HEK293 (cell line): ENCODE measurements at regions not wholly inside any gene's neighbourhood (a gene's known extent, or its start where the extent isn't known, plus 50 kb on each side); places are given as distances from the start of the nearest gene placed in this dataset.
"Not testable (repeated sequence)": the region's sequence is repeated elsewhere in the genome, so short reads cannot be mapped to it uniquely, and the experiment has no call there.

Experiments used
- CTCF ChIA-PET: fragments of 350-600 bp; formaldehyde crosslinking; extraction: SDS; loops from one replicate; lab custom pipeline; 2021; ENCODE audit warnings: antibody characterized with exemption; lab: Yijun Ruan, JAX
- POLR2A ChIA-PET: fragments of 300-600 bp; formaldehyde crosslinking; extraction: SDS; loops from one replicate; lab custom pipeline; 2020; ENCODE audit warnings: antibody characterized with exemption, inconsistent platforms; lab: Yijun Ruan, JAX
- H3K27ac ChIP-seq: fragments of 200-500 bp; sonication (Bioruptor generic); 2 replicates; pipeline ENCODE4 v1.5.1; 2014; ENCODE audit warnings: low read depth, low read length, control low read depth, inconsistent platforms; ENCODE audit errors: extremely low read depth
- H3K36me3 ChIP-seq, 2 experiments: fragments of 200-500 bp in 1 of 2; sonication (Bioruptor generic) in 1 of 2; 1 replicate in 1 of 2; 2 replicates in 1 of 2; pipeline ENCODE4 v1.5.1; 2014 to 2017; ENCODE audit warnings: inconsistent platforms in 2 of 2, low read length in 2 of 2; ENCODE audit not compliant: control insufficient read depth in 2 of 2, insufficient read depth in 1 of 2
- H3K4me1 ChIP-seq: fragments of 200-500 bp; sonication (Bioruptor generic); 2 replicates; pipeline ENCODE4 v1.5.1; 2014; ENCODE audit warnings: mild to moderate bottlenecking, low read length, inconsistent platforms; ENCODE audit not compliant: control insufficient read depth, insufficient read depth
- H3K4me3 ChIP-seq: 2 replicates; pipeline ENCODE4 v1.5.1; 2011; ENCODE audit warnings: low read depth, mild to moderate bottlenecking, control low read depth, low read length, moderate library complexity
- H3K9me3 ChIP-seq: fragments of 200-500 bp; sonication (Bioruptor generic); 2 replicates; pipeline ENCODE4 v1.5.1; 2014; ENCODE audit warnings: low read depth, low read length, inconsistent platforms; ENCODE audit not compliant: control insufficient read depth, insufficient read depth
- OSR2 ChIP-seq: fragments of 450-650 bp; formaldehyde crosslinking; IDR thresholded peaks from 2 replicates; pipeline ENCODE4 v1.5.1; 2016; ENCODE audit warnings: missing biosample characterization, missing genetic modification characterization
- TRIM28 ChIP-seq: IDR thresholded peaks from 2 replicates; pipeline ENCODE4 v1.6.1; 2011; ENCODE audit warnings: low read length, control low read depth, borderline replicate concordance
- YY1 ChIP-seq: fragments of 450-650 bp; formaldehyde crosslinking; IDR thresholded peaks from 2 replicates; pipeline ENCODE4 v1.5.1; 2018; ENCODE audit warnings: missing biosample characterization, missing genetic modification characterization
- YY2 ChIP-seq: fragments of 450-650 bp; formaldehyde crosslinking; IDR thresholded peaks from 2 replicates; pipeline ENCODE4 v1.5.1; 2016; ENCODE audit warnings: missing biosample characterization, missing genetic modification characterization
- ZNF112 ChIP-seq: fragments of 450-650 bp; formaldehyde crosslinking; IDR thresholded peaks from 2 replicates; pipeline ENCODE4 v1.5.0; 2017; ENCODE audit warnings: missing biosample characterization, missing genetic modification characterization
- ZNF146 ChIP-seq: fragments of 450-650 bp; formaldehyde crosslinking; IDR thresholded peaks from 2 replicates; pipeline ENCODE4 v1.5.1; 2016; ENCODE audit warnings: missing biosample characterization, missing genetic modification characterization
- ZNF19 ChIP-seq: fragments of 450-650 bp; formaldehyde crosslinking; IDR thresholded peaks from 2 replicates; pipeline ENCODE4; 2016; ENCODE audit warnings: missing biosample characterization, missing genetic modification characterization, low read depth
- ZNF354C ChIP-seq: fragments of 450-650 bp; formaldehyde crosslinking; IDR thresholded peaks from 2 replicates; pipeline ENCODE4 v1.5.1; 2016; ENCODE audit warnings: missing biosample characterization, missing genetic modification characterization, low read depth, borderline replicate concordance
- ZNF366 ChIP-seq: fragments of 450-650 bp; formaldehyde crosslinking; conservative IDR thresholded peaks from 2 replicates; pipeline ENCODE4 v1.5.1; 2016; ENCODE audit warnings: missing biosample characterization, missing genetic modification characterization
- ZNF423 ChIP-seq: fragments of 450-650 bp; formaldehyde crosslinking; IDR thresholded peaks from 2 replicates; pipeline ENCODE4 v1.5.1; 2016; ENCODE audit warnings: missing biosample characterization, missing genetic modification characterization
- ZNF426 ChIP-seq: fragments of 450-650 bp; formaldehyde crosslinking; IDR thresholded peaks from 2 replicates; pipeline ENCODE4 v1.5.1; 2017; ENCODE audit warnings: missing biosample characterization, missing genetic modification characterization, mild to moderate bottlenecking, inconsistent platforms, moderate library complexity
- ZNF514 ChIP-seq: fragments of 450-650 bp; formaldehyde crosslinking; IDR thresholded peaks from 2 replicates; pipeline ENCODE4 v1.5.1; 2016; ENCODE audit warnings: missing biosample characterization, missing genetic modification characterization
- ZNF561 ChIP-seq: fragments of 450-650 bp; IDR thresholded peaks from 2 replicates; pipeline ENCODE4 v1.5.1; 2018; ENCODE audit warnings: missing biosample characterization, missing genetic modification characterization, borderline replicate concordance
- ZNF624 ChIP-seq: fragments of 450-650 bp; formaldehyde crosslinking; IDR thresholded peaks from 2 replicates; pipeline ENCODE4 v1.5.1; 2017; ENCODE audit warnings: missing biosample characterization, missing genetic modification characterization
- ZNF626 ChIP-seq: fragments of 450-650 bp; sonication (Bioruptor Pico); formaldehyde crosslinking; IDR thresholded peaks from 2 replicates; pipeline ENCODE4 v1.5.1; 2018; ENCODE audit warnings: missing biosample characterization, missing genetic modification characterization, inconsistent platforms
- ZNF654 ChIP-seq: fragments of 450-650 bp; formaldehyde crosslinking; IDR thresholded peaks from 2 replicates; pipeline ENCODE4 v1.5.1; 2016; ENCODE audit warnings: low read depth, missing biosample characterization, missing genetic modification characterization
- ZNF664 ChIP-seq: fragments of 450-650 bp; formaldehyde crosslinking; IDR thresholded peaks from 2 replicates; pipeline ENCODE4 v1.5.1; 2016; ENCODE audit warnings: missing biosample characterization, missing genetic modification characterization
- TF ChIP-seq, protein P1 (sequence below): fragments of 450-650 bp; formaldehyde crosslinking; IDR thresholded peaks from 2 replicates; pipeline ENCODE4 v1.5.1; 2016; ENCODE audit warnings: missing biosample characterization, missing genetic modification characterization
- TF ChIP-seq, protein P2 (sequence below): fragments of 450-650 bp; formaldehyde crosslinking; IDR thresholded peaks from 2 replicates; pipeline ENCODE4 v1.5.1; 2016; ENCODE audit warnings: missing biosample characterization, missing genetic modification characterization
- TF ChIP-seq, protein P3 (sequence below): fragments of 450-650 bp; formaldehyde crosslinking; IDR thresholded peaks from 2 replicates; pipeline ENCODE4 v1.5.1; 2016; ENCODE audit warnings: missing biosample characterization, missing genetic modification characterization
- TF ChIP-seq, protein P4 (sequence below): fragments of 450-650 bp; formaldehyde crosslinking; IDR thresholded peaks from 2 replicates; pipeline ENCODE4 v1.5.1; 2016; ENCODE audit warnings: missing biosample characterization, missing genetic modification characterization

DNA sequence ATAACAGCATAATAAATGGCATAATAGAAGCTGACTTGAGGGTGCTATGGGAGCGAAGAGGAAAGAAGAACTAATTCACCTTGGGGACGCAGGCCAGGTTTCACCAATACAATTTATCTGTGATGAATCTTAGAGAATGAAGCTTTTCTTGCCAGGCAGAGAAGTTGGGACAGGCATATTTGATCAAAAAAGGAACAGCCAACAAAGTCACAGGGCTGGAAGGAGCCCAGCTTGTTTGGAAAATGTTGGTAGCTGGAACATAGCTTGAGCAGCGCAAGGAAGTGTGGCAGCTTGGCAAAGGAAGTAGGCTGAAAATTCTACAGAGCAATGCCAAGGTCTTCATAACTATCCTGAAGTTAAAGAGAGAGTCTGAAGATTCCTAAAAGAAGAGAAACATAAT lies 181.5 kb upstream of the OR13F1 start (continued):
- TF ChIP-seq OSR2 (tag by site-specific recombination) (no peak), ZNF514 (tag by site-specific recombination) (no peak), YY1 (tag by site-specific recombination) (no peak), ZNF654 (tag by site-specific recombination) (no peak), ZNF366 (no peak), ZNF626 (tag by site-specific recombination) (no peak)
- TF ChIP-seq, protein P1, sequence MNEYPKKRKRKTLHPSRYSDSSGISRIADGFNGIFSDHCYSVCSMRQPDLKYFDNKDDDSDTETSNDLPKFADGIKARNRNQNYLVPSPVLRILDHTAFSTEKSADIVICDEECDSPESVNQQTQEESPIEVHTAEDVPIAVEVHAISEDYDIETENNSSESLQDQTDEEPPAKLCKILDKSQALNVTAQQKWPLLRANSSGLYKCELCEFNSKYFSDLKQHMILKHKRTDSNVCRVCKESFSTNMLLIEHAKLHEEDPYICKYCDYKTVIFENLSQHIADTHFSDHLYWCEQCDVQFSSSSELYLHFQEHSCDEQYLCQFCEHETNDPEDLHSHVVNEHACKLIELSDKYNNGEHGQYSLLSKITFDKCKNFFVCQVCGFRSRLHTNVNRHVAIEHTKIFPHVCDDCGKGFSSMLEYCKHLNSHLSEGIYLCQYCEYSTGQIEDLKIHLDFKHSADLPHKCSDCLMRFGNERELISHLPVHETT (tag by site-specific recombination) = no peak
- TF ChIP-seq, protein P2, sequence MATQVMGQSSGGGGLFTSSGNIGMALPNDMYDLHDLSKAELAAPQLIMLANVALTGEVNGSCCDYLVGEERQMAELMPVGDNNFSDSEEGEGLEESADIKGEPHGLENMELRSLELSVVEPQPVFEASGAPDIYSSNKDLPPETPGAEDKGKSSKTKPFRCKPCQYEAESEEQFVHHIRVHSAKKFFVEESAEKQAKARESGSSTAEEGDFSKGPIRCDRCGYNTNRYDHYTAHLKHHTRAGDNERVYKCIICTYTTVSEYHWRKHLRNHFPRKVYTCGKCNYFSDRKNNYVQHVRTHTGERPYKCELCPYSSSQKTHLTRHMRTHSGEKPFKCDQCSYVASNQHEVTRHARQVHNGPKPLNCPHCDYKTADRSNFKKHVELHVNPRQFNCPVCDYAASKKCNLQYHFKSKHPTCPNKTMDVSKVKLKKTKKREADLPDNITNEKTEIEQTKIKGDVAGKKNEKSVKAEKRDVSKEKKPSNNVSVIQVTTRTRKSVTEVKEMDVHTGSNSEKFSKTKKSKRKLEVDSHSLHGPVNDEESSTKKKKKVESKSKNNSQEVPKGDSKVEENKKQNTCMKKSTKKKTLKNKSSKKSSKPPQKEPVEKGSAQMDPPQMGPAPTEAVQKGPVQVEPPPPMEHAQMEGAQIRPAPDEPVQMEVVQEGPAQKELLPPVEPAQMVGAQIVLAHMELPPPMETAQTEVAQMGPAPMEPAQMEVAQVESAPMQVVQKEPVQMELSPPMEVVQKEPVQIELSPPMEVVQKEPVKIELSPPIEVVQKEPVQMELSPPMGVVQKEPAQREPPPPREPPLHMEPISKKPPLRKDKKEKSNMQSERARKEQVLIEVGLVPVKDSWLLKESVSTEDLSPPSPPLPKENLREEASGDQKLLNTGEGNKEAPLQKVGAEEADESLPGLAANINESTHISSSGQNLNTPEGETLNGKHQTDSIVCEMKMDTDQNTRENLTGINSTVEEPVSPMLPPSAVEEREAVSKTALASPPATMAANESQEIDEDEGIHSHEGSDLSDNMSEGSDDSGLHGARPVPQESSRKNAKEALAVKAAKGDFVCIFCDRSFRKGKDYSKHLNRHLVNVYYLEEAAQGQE (tag by site-specific recombination) = no peak

DNA sequence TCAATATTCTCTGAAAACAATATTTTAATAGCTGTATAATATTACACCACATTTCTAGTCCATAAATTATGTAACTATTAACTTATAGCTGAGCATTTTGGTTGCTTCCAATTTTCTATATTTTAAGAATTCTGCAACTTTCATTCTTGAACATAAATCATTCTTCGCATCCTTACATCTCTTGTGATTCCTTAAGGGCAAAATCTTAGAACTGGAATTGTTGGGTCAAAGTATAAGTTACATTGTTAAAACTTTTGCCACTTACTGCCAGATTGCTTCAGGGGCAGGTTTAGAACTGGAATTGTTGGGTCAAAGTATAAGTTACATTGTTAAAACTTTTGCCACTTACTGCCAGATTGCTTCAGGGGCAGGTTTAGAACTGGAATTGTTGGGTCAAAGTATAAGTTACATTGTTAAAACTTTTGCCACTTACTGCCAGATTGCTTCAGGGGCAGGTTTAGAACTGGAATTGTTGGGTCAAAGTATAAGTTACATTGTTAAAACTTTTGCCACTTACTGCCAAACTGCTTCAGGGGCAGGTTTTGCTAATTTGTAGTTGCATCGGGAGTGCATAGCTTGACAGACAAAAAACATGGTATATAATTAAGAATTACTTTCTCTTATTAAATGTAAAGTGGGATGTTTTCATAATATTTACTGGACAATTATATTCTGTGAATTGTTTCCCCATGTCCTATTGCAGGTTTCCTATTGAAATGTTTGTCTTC lies 179.9 kb upstream of the OR13F1 start:
- H3K36me3 ChIP-seq, H3K4me3 ChIP-seq, H3K9me3 ChIP-seq, H3K27ac ChIP-seq, CTCF ChIA-PET, H3K4me1 ChIP-seq, POLR2A ChIA-PET: not testable (repeated sequence)

DNA sequence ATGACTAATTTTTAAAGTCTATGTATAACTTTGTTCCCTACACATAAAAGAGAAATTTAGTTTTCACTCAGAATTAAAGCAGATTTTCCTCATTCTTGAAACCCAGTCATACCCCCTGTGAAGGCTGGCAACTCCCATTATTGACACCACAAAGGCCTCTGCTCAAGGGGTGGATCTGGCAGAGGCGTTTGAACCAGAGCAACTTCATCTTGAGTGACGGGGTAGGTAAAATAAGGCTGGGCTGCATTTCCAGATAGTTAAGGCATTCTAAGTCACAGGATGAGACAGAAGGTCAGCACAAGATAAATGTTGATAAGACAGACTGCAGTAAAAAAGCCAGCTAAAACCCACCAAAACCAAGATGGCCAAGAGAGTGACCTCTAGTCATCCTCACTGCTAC lies 177.2 kb upstream of the OR13F1 start:
- H3K4me3 ChIP-seq = no peak overlapping the region
- no peaks in the 10 kb centered on the region for H3K4me1 ChIP-seq
- H3K9me3 ChIP-seq = no peaks in the 10 kb centered on the region
- no peak overlapping the region for H3K27ac ChIP-seq
- CTCF ChIA-PET = interaction anchor here (0.6 to 1.0 kb wide), 2 partner anchors 54 to 59 kb away, joined by 3 to 4 read pairs; no protein-coding TSS in a partner anchor
- H3K36me3 ChIP-seq = no peaks in the 10 kb centered on the region
- TF ChIP-seq ZNF354C (tag by site-specific recombination) = no peak
- no peak for TF ChIP-seq TRIM28
- no peak for TF ChIP-seq ZNF664 (tag by site-specific recombination)
- no peak for TF ChIP-seq ZNF561 (tag by site-specific recombination)
- no peak for TF ChIP-seq ZNF146 (tag by site-specific recombination)
- POLR2A ChIA-PET = no interaction called here

DNA sequence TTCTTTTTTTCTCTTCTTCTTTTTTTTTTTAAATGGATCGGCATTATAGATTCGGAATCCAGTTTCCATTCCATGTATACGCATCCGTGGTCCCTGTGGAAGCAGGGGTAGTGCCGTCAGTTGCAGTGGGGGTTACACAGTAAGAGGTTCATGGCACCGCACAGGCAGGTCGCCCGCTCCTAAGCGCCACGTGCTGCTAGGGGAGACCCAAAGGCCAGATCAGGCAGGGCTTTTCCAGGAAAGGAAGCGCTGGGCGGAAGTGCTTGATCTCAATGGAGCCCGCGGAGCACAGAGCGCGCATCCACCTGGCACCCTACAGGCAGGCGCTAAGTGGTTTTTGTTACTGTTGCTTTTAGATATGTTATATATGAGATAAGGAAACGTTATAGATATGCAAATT lies 174.8 kb upstream of the OR13F1 start:
- ChIA-PET CTCF (no interaction called here), POLR2A (no interaction called here)
- H3K4me1 ChIP-seq = no peaks in the 10 kb centered on the region
- no peak overlapping the region for H3K27ac ChIP-seq
- no peaks in the 10 kb centered on the region for H3K9me3 ChIP-seq
- no peak overlapping the region for H3K4me3 ChIP-seq
- no peaks in the 10 kb centered on the region for H3K36me3 ChIP-seq
- TF ChIP-seq ZNF426 (tag by site-specific recombination) = no peak
- TF ChIP-seq, protein P3, sequence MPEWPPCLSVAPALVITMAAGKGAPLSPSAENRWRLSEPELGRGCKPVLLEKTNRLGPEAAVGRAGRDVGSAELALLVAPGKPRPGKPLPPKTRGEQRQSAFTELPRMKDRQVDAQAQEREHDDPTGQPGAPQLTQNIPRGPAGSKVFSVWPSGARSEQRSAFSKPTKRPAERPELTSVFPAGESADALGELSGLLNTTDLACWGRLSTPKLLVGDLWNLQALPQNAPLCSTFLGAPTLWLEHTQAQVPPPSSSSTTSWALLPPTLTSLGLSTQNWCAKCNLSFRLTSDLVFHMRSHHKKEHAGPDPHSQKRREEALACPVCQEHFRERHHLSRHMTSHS (tag by site-specific recombination) = no peak
- TF ChIP-seq ZNF423 (tag by site-specific recombination) = no peak
- TF ChIP-seq, protein P1 (tag by site-specific recombination) = no peak
- no peak for TF ChIP-seq ZNF624 (tag by site-specific recombination)
- no peak for TF ChIP-seq ZNF19 (tag by site-specific recombination)
- TF ChIP-seq YY2 (tag by site-specific recombination) = no peak
- TF ChIP-seq, protein P4, sequence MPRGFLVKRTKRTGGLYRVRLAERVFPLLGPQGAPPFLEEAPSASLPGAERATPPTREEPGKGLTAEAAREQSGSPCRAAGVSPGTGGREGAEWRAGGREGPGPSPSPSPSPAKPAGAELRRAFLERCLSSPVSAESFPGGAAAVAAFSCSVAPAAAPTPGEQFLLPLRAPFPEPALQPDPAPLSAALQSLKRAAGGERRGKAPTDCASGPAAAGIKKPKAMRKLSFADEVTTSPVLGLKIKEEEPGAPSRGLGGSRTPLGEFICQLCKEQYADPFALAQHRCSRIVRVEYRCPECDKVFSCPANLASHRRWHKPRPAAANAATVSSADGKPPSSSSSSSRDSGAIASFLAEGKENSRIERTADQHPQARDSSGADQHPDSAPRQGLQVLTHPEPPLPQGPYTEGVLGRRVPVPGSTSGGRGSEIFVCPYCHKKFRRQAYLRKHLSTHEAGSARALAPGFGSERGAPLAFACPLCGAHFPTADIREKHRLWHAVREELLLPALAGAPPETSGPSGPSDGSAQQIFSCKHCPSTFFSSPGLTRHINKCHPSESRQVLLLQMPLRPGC (tag by site-specific recombination) = no peak
- no peak for TF ChIP-seq ZNF354C (tag by site-specific recombination)
- no peak for TF ChIP-seq ZNF112
